ENCODE measurements at regions not wholly inside any gene's neighbourhood (a gene's known extent, or its start where the extent isn't known, plus 50 kb on each side); places are given as distances from the start of the nearest gene placed in this dataset.

DNA sequence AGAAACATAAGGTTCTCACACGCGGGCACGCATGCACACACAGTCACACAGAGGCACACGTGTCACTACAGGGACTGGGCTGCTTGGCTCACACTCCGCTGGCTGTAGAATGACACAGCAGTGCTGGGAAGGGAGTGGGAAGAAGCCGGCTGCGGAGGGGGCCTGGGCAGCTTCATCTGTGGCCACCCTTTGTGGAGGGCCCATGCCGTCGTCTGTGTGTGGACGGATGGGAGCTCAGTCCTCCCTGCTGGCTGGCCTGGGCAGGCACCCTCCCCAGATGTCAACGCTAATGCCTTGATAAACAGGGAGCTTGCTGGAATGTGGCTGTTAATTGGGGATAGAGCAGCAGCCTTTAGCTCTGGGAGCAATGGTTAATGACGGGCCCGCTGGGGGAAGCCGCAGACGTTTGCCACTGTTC, 621.1 kb downstream of the BCOR start:
- H3K4me3 ChIP-seq = no peak overlapping the region
- WGBS, 3 donors = 83 to 87% (median 86%) methylated on average over 15 of the region's 15 CpGs
- TF ChIP-seq CTCF (IDR thresholded peaks at IDR 0.05) = no peak
- TF ChIP-seq EP300 (IDR thresholded peaks at IDR 0.05) = no peak
- no peak for TF ChIP-seq POLR2A (IDR thresholded peaks at IDR 0.05)
- no peaks in the 10 kb centered on the region for H3K4me1 ChIP-seq (ENCODE audit: insufficient read depth)
- intact Hi-C loops (cut with DNase I) = no loop called here
- no peak for DNase-seq
- H3K27ac ChIP-seq = no peak overlapping the region
- no peaks in the 10 kb centered on the region for H3K27me3 ChIP-seq
- H3K36me3 ChIP-seq = no peaks in the 10 kb centered on the region
- no peaks in the 10 kb centered on the region for H3K9me3 ChIP-seq

DNA sequence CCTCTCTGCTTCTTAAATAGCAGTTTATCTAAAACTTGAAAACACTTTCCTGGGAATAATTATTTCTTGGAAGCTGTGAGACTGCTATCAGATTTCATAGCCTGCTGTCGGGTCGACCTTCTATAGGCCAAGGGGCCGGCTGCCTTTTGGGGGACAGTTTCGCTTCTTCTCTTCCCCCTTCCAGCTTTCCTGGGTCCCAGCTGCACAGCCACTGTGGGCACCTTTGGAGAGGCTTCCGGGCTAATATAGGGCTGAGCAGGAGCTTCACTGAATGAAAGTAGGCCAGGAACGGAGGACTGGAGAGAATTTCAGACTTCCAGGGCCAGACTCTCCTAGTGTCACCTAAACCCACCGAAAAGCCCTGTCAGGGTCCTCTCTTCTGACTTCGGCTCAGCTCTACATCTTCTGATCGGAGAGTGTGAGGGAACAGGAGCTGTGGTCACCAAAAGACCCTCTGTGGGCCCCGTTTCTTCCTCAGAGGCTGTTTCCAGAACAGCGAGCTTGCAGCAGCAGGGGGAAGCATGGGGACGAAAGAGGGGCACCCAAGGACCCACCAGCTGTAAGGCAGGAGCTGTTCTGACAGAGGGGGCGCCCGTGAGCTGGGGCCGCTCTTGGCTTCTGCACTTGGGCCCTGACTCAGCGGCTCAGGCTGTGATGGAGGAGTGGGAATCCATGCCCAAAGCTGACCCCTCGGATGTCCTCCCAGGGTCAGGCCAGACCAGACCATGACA, 620.6 kb downstream of the BCOR start:
- no peak for TF ChIP-seq EP300 (IDR thresholded peaks at IDR 0.05)
- no peak for TF ChIP-seq POLR2A (IDR thresholded peaks at IDR 0.05)
- no peak for TF ChIP-seq CTCF (IDR thresholded peaks at IDR 0.05)
- intact Hi-C loops (cut with DNase I) = no loop called here
- no peak for DNase-seq
- H3K4me3 ChIP-seq = no peak overlapping the region
- H3K36me3 ChIP-seq = no peaks in the 10 kb centered on the region
- no peaks in the 10 kb centered on the region for H3K27me3 ChIP-seq
- H3K9me3 ChIP-seq = no peaks in the 10 kb centered on the region
- no peak overlapping the region for H3K27ac ChIP-seq
- 69 to 76% (median 73%) methylated on average over 17 of the region's 17 CpGs for WGBS, 3 donors
- H3K4me1 ChIP-seq (ENCODE audit: insufficient read depth) = no peaks in the 10 kb centered on the region

- TF ChIP-seq EP300 (IDR thresholded peaks at IDR 0.05) (no peak), CTCF (IDR thresholded peaks at IDR 0.05) (no peak), POLR2A (IDR thresholded peaks at IDR 0.05) (no peak)
- Histone ChIP-seq H3K36me3 (no peaks in the 10 kb centered on the region), H3K4me3 (no peak overlapping the region), H3K4me1 (ENCODE audit: insufficient read depth) (no peaks in the 10 kb centered on the region), H3K27ac (no peak overlapping the region), H3K9me3 (no peaks in the 10 kb centered on the region), H3K27me3 (no peaks in the 10 kb centered on the region)
- 53 to 71% (median 71%) methylated on average over 15 of the region's 15 CpGs for WGBS, 3 donors
- DNase-seq = peak in 1 of 5 donors; percentile 30
- intact Hi-C loops (cut with DNase I) = no loop called here
Observed at GRCh38 chrX:39477762-39478120, 620.0 kb downstream of the BCOR start.

DNA sequence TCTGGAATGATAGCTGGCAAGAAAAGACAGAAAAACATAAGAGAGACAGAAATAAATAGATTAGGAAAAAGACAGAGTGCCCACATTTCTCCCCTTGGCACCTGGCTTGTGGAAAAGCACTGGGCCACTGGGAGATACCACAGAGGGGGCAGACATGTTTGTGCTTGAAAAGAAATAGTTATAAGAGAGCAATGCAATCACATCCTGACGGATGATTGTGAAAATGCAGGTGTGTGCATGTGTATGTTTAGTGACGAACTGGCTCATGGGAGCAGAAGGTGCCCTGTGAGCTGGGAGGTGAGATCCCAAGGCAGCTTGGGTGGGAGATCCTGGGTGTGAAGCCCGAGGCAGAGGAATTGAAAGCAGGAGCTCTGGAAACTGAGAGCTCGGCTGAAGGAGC, 617.9 kb downstream of the BCOR start:
- intact Hi-C loops (cut with DNase I) = no loop called here
- 71% methylated on average over 4 of the region's 4 CpGs for WGBS, 3 donors
- Histone ChIP-seq H3K36me3 (no peaks in the 10 kb centered on the region), H3K27me3 (no peaks in the 10 kb centered on the region), H3K27ac (no peak overlapping the region), H3K4me3 (no peak overlapping the region), H3K9me3 (no peaks in the 10 kb centered on the region), H3K4me1 (ENCODE audit: insufficient read depth) (peaks cover 1% of the 10 kb centered on the region)
- DNase-seq = no peak
- TF ChIP-seq CTCF (IDR thresholded peaks at IDR 0.05) (no peak), POLR2A (IDR thresholded peaks at IDR 0.05) (no peak), EP300 (IDR thresholded peaks at IDR 0.05) (no peak)

Data from ovary (tissue), 7 donors.